ENCODE measurements at regions not wholly inside any gene's neighbourhood (a gene's known extent, or its start where the extent isn't known, plus 50 kb on each side); places are given as distances from the start of the nearest gene placed in this dataset.

DNA sequence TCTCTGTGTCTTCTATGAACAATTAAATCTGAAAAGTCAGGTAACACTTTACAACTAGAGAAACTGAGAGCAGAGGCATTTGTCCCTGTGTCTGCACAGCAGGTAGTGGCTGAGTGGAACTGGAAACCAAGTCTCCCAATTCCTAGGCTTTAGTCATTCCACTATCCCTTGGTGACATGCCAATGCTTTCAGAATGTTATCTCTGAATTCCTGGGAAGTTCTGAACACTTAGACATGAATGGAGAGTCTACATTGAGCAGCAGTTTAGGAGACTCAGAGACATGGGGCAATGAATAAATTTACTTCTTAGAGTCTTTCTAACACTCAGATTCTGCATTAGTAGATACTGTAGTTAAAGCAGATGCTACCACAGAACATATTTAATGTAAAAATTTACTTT lies 94.8 kb upstream of the APC start (continued):
- TF ChIP-seq ZNF462 (CRISPR knock-in tag; IDR thresholded peaks at IDR 0.05) (no peak), REST (IDR thresholded peaks at IDR 0.05; ENCODE audit: unreplicated experiment) (no peak), EZH2phosphoT487 (IDR thresholded peaks at IDR 0.05; ENCODE audit: unreplicated experiment) (no peak), NANOG (IDR thresholded peaks at IDR 0.05; ENCODE audit: borderline replicate concordance) (no peak)

- Histone ChIP-seq H3K4me1 (ENCODE audit: insufficient read depth) (no peaks in the 10 kb centered on the region), H3K27ac (ENCODE audit: low read depth) (no peak overlapping the region), H2AFZ (no peak overlapping the region), H3K4me2 (no peak overlapping the region), H3K9me2 (ENCODE audit: insufficient read depth) (no peaks in the 10 kb centered on the region), H3K4me3 (no peak overlapping the region), H3K27me3 (ENCODE audit: insufficient read depth) (no peaks in the 10 kb centered on the region), H3F3A (replicated peaks; ENCODE audit: low read depth) (no peaks in the 10 kb centered on the region), H3K36me3 (ENCODE audit: insufficient read depth) (no peaks in the 10 kb centered on the region), H3K79me2 (replicated peaks; ENCODE audit: insufficient read depth) (no peaks in the 10 kb centered on the region), H4K20me1 (replicated peaks; ENCODE audit: insufficient read depth) (no peaks in the 10 kb centered on the region)
- no peaks in the 10 kb centered on the region for H3K36me3 Mint-ChIP-seq (ENCODE audit: low read depth)
- DNase-seq (ENCODE audit: low spot score): no peak
- no peak overlapping the region for H3K4me3 Mint-ChIP-seq
- no peak for ATAC-seq
- H3K9me3 Mint-ChIP-seq: no peaks in the 10 kb centered on the region
- no peak overlapping the region for H3K27ac Mint-ChIP-seq
- peaks cover 4% of the 10 kb centered on the region for H3K27me3 Mint-ChIP-seq (ENCODE audit: insufficient read depth, low read depth, poor library complexity)
- peaks cover 7% of the 10 kb centered on the region for H3K4me1 Mint-ChIP-seq
- TF ChIP-seq POLR2AphosphoS5 (IDR thresholded peaks at IDR 0.05; ENCODE audit: low read depth) (no peak), ETS1 (IDR thresholded peaks at IDR 0.05) (no peak), ZNF114 (CRISPR knock-in tag; IDR thresholded peaks at IDR 0.05) (no peak), CTCF (conservative IDR thresholded peaks at IDR 0.05; ENCODE audit: low read depth in 2 of 2) (no peak), CREB1 (CRISPR knock-in tag; IDR thresholded peaks at IDR 0.05; ENCODE audit: low read depth) (no peak), NANOG (IDR thresholded peaks at IDR 0.05; ENCODE audit: borderline replicate concordance) (no peak), EZH2 (IDR thresholded peaks at IDR 0.05; ENCODE audit: low read depth, unreplicated experiment) (no peak), STAT1 (IDR thresholded peaks at IDR 0.05; ENCODE audit: unreplicated experiment) (no peak), ZNF331 (CRISPR knock-in tag; IDR thresholded peaks at IDR 0.05; ENCODE audit: low read depth) (no peak), EZH2phosphoT487 (IDR thresholded peaks at IDR 0.05; ENCODE audit: unreplicated experiment) (no peak), JUNB (IDR thresholded peaks at IDR 0.05; ENCODE audit: unreplicated experiment) (no peak)
Measured at GRCh38 chr5:112643339-112643971, 94.2 kb upstream of the APC start.

All from GM23338 (cell line).